NCI-H1048 (cell line): ENCODE measurements at regions not wholly inside any gene's neighbourhood (a gene's known extent, or its start where the extent isn't known, plus 50 kb on each side); places are given as distances from the start of the nearest gene placed in this dataset.
"Not testable (repeated sequence)": the region's sequence is repeated elsewhere in the genome, so short reads cannot be mapped to it uniquely, and the experiment has no call there.

Experiments
- DNase-seq: peaks from one replicate; lab custom pipeline; 2025; lab: John Stamatoyannopoulos, UW

DNA sequence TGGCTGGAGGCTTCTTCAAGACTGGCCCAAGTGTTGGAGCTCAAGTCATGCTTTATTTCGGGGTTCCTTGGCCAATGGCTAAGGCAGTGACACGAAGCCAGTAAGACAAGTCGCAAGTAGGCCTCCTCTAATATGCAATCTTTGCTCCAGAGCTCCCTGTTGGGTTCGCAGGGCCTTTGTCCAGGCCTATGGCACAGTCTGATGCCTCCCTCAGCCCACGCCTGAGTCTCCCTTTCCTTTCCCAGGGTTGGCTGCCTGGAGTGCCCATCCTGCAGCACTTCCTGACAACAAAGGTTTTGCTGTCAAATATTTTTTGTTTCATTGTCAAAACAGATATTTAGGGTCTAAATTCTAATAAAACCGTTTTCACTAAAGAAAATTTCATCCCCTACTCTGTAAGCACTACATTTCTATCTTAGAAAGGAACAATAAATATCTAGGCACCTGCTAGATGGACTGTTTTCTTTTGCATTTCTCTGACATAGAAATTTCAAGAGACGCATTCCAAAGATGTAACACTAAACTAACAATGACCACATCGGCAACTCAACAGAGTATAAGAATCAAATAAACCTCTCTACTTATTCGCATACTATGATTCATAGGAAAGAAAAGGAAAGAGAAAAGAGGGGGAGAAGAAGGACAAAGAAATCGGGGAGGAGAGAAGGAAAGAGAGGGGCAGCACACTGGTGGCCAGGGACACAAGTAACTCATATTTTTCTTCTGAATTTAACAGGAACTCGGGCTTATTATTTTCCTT is 393.1 kb upstream of the ATP11B start:
- no peak for DNase-seq

DNA sequence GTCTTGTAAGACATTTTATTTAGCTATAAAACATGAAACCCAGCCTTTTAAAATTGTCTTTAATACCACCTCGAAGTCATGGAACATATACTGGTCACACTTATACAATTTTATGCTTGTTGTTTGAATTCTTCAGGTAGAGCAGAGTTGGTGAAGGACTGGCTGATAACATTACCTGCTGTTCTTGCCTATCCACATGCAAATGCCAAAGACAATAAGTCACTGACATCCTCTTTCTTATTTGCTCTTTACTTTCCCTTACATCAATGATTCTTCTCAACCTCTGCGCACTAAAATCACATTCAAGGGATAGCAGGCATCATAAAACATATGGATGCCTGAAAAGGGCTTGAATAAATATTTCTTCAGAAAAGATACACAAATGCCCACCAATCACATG is 392.5 kb upstream of the ATP11B start:
- DNase-seq: no peak

DNA sequence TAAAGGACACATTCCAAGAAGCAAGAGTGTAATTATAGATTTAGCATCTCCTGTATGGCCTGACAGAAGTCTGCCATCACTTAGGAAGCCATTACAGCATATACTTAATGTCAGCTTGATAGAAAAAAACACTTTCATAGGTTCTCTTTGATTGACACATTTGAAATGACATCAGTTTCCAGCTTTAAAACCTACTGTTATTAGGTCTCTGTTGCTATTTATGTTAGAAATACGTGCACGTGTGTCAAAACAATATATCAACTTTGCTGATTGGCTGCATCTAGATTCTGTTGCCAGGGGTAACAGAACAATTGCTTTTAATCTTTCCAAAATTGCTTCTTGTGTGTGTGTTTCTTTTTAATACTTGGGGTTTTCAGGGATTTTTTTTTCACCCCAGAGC is 389.3 kb upstream of the ATP11B start:
- no peak for DNase-seq

DNA sequence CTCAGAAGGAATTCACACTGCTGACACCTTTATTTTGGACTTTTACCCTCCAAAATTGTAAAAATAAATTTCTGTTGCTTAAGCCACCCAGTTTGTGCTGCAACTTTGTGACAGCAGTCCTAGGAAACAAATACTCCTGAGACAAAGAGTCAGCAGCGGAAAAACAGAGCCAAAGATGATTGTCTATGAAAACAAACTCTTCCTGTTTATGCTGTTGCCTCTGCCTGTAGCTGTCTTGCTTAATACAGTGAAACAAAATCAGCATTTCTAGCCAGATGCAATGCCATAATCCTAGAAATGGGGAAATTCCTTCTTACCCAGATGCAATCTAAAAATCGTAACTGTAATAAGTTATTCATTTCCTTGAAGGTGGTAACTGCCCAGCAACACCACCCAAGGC is 387.5 kb upstream of the ATP11B start:
- DNase-seq: no peak

DNA sequence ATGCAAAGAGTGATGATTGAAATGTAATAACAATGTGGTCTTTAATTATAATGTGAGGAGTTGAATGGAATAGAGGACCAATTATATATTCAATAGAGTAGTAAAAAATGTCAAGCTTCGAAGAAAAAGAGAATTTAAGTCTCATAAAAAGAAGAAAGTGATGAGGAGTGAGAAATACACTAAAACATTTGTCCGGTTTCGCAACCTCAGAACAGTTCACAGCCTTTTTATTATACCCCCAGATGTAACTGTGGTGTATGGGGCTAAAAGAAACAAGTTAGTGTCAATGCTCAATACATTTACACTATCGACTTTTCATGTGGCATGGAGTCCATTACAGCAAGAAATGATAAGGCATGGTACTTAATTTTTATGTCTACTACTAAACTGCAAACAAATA is 386.5 kb upstream of the ATP11B start:
- no peak for DNase-seq

DNA sequence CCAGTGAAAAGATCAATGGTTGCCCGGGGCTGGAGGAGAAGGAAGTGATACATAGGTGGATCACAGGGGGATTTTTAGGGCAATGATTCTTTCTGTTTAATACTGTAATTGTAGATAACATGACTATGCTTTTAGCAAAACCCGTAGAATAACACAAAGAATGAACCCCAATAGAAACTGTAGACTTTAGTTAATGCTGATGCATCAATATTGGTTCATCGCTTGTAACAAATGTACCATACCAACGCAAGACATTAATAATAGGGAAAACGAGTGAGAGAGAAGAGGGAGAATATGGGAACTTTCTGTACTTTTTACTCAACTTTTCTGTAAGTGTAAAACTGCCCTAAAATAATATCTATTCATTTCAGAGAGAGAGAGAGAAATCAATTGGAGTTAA is 383.3 kb upstream of the ATP11B start:
- DNase-seq: no peak

DNA sequence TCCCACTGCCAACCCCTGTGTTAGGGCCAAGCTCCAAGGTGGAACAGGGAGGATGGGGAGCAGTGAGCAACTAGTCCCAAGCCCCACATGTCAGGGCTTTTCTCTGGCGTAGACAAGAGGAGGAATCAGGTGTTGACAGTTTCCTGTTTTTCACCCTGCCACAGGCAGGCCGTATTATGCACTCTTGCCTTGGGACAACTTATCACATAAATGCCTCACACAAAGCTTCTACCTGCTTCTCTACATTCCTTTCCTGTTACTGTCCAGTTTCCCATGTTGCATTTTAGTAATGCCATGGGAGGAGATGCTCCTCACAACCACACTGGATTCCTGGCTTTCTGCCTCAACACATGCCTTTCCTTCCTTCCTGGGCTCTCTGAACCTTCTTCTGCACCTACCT is 381.2 kb upstream of the ATP11B start:
- no peak for DNase-seq

DNA sequence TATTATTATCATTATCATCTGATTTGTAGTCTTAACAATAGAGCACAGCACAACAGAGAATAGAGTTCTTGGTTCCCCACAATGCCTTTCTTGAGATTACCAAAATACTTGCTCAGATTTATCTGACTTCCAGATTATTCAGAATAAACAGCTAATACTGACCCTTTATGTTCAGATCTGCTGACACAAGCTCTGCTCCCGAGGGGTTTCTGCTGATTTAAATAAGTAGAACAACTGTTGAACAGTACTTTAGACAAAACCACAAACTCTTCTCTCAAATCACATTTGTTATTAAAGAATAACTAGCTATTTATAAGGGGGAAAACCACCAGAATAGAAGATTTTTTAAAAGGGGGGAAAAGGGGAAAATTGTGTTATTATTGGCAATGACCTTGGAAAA is 380.2 kb upstream of the ATP11B start:
- no peak for DNase-seq

DNA sequence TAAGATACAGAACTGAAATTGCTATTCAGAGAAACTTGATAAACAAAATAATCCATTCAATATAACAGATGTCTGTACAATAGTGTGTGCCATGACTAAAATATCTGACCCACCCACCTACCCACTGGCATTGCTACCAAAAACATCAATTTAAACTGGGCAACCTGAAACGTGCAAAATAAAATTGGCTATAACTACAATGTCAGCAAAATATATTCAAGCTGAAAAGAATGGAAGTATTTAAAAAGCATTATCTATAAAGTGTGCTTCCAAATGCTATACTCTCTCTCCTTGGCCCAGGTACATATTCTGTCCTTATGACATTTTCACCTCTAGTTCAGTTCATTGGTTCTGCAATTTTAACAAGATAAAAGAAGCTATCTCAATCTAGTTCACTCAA is 379.6 kb upstream of the ATP11B start:
- no peak for DNase-seq

DNA sequence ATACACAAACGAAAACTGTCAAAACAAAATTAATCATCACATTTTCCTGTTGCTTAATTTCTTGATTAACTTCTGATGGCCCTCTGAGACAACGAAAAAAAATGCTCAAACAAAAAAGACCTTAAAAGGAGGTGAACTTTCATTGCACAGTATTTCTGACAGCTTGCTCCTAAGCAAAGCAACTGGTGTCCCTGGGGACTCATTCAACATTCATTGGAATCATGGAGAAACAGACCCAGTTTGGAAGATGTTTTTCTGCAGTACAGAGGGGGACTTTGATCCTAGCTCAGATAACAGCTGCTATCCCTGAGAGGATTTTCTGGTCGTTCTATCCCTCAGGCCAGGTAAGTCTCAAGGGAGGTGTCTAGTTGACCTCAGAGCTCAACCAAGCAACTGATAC is 378.7 kb upstream of the ATP11B start:
- DNase-seq: no peak

DNA sequence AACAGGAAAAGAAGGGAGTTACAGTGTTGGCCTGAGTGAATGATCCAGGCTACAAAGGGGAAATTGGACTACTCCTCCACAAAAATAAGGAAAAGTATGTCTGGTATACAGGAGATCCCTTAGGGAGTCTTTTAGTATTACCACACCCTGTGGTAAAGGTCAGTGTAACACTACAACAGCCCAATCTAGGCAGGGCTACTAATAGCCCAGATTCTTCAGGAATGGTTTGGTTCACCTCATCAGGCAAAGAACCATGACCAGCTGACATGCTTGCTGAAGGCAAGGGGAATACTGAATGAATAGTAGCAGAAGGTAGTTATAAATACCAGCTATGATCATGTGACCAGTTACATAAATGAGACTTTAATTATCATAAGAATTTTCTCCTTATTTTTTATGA is 372.6 kb upstream of the ATP11B start:
- DNase-seq: no peak

DNA sequence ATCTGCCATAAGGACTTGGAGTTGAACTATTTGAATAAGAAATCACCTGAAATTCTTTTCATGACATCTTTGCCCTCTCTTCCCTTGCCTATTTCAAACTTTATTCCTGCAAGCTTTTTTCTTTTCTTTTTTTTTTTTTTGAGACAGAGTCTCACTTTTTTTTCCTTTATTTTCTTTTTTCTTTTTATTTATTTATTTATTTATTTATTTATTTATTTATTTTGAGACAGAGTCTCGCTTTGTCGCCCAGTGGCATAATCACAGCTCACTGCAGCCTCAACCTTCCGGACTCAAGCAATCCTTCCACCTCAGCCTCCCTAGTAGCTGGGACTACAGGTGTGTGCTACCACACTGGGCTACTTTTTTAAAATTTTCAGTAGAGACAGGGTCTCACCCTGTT is 369.3 kb upstream of the ATP11B start:
- no peak for DNase-seq

DNA sequence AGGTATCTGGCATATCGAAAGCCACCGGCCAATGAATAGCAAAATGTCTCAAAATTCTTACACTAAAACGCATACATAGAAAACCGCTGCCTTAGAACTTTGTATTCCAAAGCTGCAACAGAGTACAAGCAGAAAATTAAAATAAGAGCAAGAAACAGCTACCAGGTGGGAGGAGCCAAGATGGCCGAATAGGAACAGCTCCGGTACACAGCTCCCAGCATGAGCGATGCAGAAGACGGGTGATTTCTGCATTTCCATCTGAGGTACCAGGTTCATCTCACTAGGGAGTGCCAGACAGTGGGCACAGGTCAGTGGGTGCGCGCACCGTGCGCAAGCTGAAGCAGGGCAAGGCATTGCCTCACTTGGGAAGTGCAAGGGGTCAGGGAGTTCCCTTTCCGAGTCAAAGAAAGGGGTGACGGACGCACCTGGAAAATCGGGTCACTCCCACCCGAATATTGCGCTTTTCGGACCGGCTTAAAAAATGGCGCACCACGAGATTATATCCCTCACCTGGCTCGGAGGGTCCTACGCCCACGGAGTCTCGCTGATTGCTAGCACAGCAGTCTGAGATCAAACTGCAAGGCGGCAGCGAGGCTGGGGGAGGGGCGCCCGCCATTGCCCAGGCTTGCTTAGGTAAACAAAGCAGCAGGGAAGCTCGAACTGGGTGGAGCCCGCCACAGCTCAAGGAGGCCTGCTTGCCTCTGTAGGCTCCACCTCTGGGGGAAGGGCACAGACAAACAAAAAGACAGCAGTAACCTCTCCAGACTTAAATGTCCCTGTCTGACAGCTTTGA is 367.2 kb upstream of the ATP11B start:
- not testable (repeated sequence) for DNase-seq

DNA sequence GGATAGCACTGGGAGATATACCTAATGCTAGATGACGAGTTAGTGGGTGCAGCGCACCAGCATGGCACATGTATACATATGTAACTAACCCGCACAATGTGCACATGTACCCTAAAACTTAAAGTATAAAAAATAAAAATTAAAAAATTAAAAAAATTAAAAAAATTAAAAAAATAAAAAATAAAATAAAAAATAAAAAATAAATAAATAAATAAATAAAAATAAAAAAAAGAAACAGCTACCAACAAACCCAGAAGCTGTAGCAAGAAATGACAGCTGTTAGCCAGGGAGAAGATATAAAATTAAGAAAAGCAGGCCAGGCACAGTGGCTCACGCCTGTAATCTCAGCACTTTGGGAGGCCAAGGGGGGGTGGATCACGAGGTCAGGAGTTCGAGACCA is 361.3 kb upstream of the ATP11B start:
- not testable (repeated sequence) for DNase-seq

DNA sequence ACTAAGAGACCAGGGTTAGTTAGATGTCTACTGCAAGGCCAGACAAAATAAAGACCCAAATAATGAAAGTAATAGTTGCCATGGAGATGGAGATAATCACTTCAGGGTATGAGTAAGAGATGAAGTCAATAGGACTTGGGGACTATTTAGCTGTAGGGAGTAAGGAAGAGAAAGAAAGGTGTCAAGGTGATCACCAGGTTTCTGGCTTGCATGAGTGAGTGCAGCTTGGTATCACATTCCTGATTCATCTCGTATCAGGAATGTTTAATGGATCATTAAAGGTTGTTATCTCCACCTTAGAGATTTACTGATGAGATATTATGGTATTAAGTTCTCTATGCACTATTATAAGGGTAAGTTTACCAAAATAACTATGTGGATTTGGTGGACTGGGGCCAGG is 357.4 kb upstream of the ATP11B start:
- DNase-seq: no peak

DNA sequence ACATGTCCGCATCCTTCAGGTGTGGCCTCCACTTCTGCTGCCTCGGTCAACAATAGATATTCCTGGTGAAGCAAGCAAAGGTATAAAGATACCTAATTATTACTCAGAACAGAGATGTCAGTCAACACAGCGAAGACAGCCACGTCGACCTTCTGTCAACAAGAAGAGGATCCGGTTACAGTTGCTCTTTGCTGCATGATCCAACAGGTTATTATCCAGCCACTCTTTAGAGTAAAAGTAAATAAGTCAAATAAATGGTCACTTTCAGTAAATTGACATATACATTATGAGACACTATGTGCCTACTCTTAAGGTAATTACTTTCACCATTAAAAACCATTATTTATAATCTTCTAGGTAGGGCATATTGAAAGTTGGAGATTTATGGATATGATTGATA is 356.8 kb upstream of the ATP11B start:
- DNase-seq: no peak

DNA sequence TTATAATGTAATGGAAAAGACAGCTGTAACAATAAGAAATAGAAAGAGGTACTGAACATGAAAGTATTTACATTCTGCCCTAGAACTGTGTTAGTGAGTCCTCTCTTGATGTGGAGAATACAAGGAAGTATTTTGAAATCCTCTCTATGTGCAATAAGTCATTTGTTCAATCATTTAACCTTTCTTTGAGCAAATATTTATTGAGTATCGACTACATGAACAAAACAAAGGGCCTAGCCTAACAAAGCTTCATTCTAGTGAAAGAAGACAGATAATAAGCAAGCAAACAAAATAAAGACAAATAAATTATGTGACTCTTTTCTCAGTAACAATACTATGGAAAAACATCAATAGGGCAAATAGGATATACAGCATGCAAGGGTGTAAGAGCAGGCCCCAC is 354.9 kb upstream of the ATP11B start:
- no peak for DNase-seq

DNA sequence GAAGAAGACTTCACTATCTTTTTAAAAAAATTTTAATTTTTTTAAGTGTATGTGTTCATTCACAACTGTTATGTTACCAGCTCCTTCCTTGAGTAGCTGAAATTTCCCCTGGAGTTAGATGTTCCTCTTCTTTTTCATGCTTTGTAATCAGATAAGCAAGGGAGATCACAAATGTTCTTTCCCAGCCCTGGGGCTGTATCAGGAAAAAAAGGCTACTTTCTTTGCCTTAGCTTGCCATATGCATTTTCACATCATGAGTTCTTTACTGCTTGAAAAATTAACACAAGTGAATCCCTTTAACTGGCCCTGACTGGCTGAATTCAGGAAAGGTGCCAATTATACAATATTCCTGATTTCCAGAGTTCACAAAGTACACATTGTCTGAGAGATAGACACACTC is 353.2 kb upstream of the ATP11B start:
- no peak for DNase-seq

DNA sequence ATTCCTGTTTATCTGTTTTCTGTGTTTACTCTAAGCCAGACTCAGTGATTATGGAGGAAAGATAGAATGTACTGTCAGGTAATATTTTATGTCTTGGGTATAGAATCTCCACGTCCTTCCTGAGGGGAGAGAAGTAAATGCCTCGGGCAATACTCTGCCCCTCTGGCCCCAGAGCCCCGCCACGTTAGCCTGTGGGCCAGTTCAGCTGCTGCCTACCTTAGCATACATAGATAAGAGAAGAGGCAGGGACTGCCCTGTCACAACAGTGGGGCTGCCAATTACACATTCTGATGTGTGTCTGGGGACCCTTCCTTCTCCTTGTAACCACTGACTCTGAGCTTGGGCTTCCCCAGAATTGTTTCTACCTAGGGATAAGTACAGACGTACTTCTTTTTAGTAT is 347.7 kb upstream of the ATP11B start:
- DNase-seq: no peak

DNA sequence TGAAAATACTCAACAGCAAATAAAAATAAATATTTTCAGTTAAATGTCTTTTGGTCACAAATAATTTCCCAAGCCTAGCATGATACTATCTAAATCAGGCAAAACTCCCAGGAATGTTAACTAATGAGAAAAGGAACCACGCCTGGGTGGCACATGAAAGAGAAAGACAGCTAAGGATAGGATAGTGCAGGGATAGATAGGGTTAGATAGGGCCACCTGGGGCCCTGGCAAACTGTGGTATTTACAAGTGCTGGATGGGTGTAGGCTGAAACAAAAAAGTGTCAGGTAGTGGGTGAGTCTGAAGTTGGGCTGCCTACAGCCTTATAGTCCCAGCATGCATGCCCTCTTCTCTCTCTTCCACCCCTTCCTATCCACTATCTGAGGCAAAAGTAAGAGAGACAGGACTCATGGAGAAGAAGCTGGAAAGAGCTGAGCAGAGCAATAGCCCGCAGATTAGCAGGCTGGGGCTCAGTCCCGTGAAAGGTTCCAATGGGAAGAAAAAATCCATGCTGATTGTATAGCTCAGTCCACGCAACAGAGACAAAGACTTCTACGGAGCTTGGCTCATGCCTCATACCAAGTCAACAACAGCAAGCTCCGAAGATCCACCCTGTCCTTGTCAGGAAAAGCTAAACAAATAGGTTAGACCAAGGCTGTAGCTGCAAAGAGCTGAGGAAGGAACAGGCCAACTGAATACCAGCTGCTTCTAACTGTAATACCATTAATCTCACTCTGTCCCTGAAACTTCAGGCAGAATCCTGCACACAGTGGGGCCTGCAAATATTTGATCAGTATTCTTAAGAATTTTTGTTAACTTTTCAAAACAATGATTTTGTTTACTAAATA is 342.1 kb upstream of the ATP11B start:
- no peak for DNase-seq

DNA sequence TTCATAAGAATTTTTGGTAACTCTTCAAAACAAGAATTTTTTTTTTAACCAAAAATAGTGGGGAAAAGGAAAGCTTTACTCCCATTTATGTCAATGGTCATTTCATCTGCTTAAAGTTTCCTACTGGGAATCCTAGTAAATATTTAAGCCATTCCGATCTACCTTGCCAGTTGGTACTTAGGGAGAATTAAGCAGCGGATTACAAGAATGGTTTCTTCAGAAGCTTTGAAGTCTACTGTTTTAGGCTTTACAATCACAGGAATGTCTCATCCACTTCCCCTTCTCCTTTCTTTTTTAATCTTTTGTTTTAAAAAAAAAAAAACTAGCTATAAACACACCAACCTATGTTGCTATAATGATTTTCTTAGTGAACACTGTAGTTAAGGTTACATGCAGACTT is 341.4 kb upstream of the ATP11B start:
- no peak for DNase-seq

DNA sequence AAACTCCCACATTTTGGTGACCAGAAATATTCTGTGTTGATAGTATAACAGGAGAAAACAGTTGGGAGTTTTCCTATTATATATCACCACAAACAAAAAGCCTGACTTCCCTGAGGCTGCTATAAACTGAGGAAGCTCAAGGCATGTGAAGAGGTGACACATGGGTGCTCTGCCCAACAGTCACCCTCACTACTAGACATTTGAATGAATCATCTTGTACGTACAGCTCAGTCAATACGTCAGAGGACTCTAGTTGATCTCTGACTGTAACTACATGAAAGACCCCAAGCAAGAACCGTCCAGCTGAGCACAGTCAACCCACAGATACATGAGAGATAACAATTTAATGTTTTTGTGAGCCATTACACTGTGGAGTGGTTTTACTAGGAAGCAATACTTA is 338.3 kb upstream of the ATP11B start:
- DNase-seq: no peak

DNA sequence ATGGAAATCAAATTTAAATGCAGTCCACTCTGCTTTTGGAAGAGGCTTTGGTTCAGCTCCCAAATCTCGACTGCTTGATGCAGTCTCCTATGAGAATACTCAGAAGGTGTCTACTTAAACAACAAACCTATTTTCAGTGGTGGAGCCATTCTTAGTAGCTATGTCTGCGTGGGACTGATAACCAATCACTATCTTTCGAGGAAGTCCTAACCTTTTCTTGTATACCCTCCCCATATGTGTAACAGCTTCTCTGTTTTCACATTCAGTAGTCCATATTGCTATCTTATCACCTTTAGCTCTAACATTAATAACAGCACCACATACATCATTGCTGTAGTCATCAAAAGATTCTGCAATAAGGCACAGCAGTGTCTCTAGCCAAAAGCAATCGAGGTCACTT is 333.0 kb upstream of the ATP11B start:
- no peak for DNase-seq
